GM12892 (cell line): ENCODE measurements at regions not wholly inside any gene's neighbourhood (a gene's known extent, or its start where the extent isn't known, plus 50 kb on each side); places are given as distances from the start of the nearest gene placed in this dataset.

Experiments
- DNase-seq: peaks from one replicate; pipeline ENCODE4 v3.0.0; 2011; ENCODE audit not compliant: insufficient read length
- FAIRE-seq: peaks from 2 replicates; lab custom pipeline; 2011; peaks lifted over from hg19 to GRCh38; lab: Jason Lieb, UNC
- POLR2A ChIP-seq: IDR thresholded peaks from 2 replicates; pipeline ENCODE4 v1.6.1; 2011; ENCODE audit warnings: low read depth, low read length, control low read depth
- POLR2AphosphoS5 ChIP-seq: IDR thresholded peaks from 2 replicates; pipeline ENCODE4 v1.6.1; 2011; ENCODE audit warnings: low read depth, low read length, control low read depth
- TAF1 ChIP-seq: IDR thresholded peaks from 2 replicates; pipeline ENCODE4 v1.6.1; 2011; ENCODE audit warnings: low read depth, mild to moderate bottlenecking, control low read depth, low read length, borderline replicate concordance

- DNase-seq: no peak
- FAIRE-seq: no peak
- TF ChIP-seq POLR2A (no peak), TAF1 (no peak), POLR2AphosphoS5 (no peak)
Observed at GRCh38 chr2:198315791-198316630, 511.6 kb downstream of the PLCL1 start.

GRCh38 chr2:198314559-198315153, 510.3 kb downstream of the PLCL1 start:
- FAIRE-seq: peak; percentile 84
- TF ChIP-seq POLR2A (no peak), TAF1 (no peak), POLR2AphosphoS5 (no peak)
- DNase-seq: no peak

GRCh38 chr2:198312596-198313483, 508.4 kb downstream of the PLCL1 start:
- DNase-seq (no peak), FAIRE-seq (no peak)
- TF ChIP-seq TAF1: no peak
- TF ChIP-seq POLR2A: no peak
- no peak for TF ChIP-seq POLR2AphosphoS5

GRCh38 chr2:198311020-198311419, 506.6 kb downstream of the PLCL1 start:
- no peak for FAIRE-seq
- no peak for TF ChIP-seq POLR2AphosphoS5
- TF ChIP-seq TAF1: no peak
- no peak for TF ChIP-seq POLR2A
- DNase-seq: no peak

- FAIRE-seq (peak; percentile 66), DNase-seq (no peak)
- TF ChIP-seq POLR2A (no peak), POLR2AphosphoS5 (no peak), TAF1 (no peak)
Observed at GRCh38 chr2:198309673-198310280, 505.4 kb downstream of the PLCL1 start.

- no peak for FAIRE-seq
- no peak for TF ChIP-seq POLR2A
- no peak for TF ChIP-seq POLR2AphosphoS5
- TF ChIP-seq TAF1: no peak
- DNase-seq: no peak
Observed at GRCh38 chr2:198309081-198309480, 504.7 kb downstream of the PLCL1 start.

- DNase-seq (no peak), FAIRE-seq (no peak)
- TF ChIP-seq POLR2A: no peak
- TF ChIP-seq POLR2AphosphoS5: no peak
- TF ChIP-seq TAF1: no peak
Observed at GRCh38 chr2:198308368-198308767, 504.0 kb downstream of the PLCL1 start.

- TF ChIP-seq TAF1 (no peak), POLR2AphosphoS5 (no peak), POLR2A (no peak)
- no peak for DNase-seq
- FAIRE-seq: no peak
Observed at GRCh38 chr2:198307093-198307492, 502.7 kb downstream of the PLCL1 start.

GRCh38 chr2:198304859-198305258, 500.5 kb downstream of the PLCL1 start:
- no peak for FAIRE-seq
- DNase-seq: no peak
- no peak for TF ChIP-seq POLR2A
- no peak for TF ChIP-seq POLR2AphosphoS5
- TF ChIP-seq TAF1: no peak

GRCh38 chr2:198297350-198297749, 493.0 kb downstream of the PLCL1 start:
- TF ChIP-seq POLR2AphosphoS5: no peak
- TF ChIP-seq POLR2A: no peak
- TF ChIP-seq TAF1: no peak
- FAIRE-seq (no peak), DNase-seq (no peak)

- no peak for TF ChIP-seq POLR2AphosphoS5
- no peak for TF ChIP-seq POLR2A
- no peak for TF ChIP-seq TAF1
- FAIRE-seq: peak; percentile 89
- DNase-seq: peak; percentile 22
Observed at GRCh38 chr2:198296665-198297308, 492.4 kb downstream of the PLCL1 start.
